ENCODE measurements at regions not wholly inside any gene's neighbourhood (a gene's known extent, or its start where the extent isn't known, plus 50 kb on each side); places are given as distances from the start of the nearest gene placed in this dataset.

- DNase-seq (ENCODE audit: extremely low read depth in 1 of 4, low spot score in 3 of 4) = no peak
- Histone ChIP-seq H3K36me3 (ENCODE audit: control insufficient read depth, insufficient read depth, low read length) (no peaks in the 10 kb centered on the region), H3K4me3 (no peak overlapping the region), H3K27ac (ENCODE audit: extremely low read depth, low read depth, low read length) (no peak overlapping the region), H3K9me3 (replicated peaks; ENCODE audit: control insufficient read depth, insufficient read depth, low read depth, low read length) (no peaks in the 10 kb centered on the region), H3K79me2 (ENCODE audit: control insufficient read depth, insufficient read depth, low read length) (no peaks in the 10 kb centered on the region), H3K4me1 (replicated peaks in 1 of 2; ENCODE audit: control insufficient read depth in 2 of 2, insufficient read depth in 2 of 2, low read length in 2 of 2) (no peaks in the 10 kb centered on the region), H3K27me3 (ENCODE audit: control insufficient read depth in 2 of 2, insufficient read depth in 2 of 2, low read length in 2 of 2) (no peaks in the 10 kb centered on the region), H2AFZ (ENCODE audit: low read depth, low read length) (no peak overlapping the region), H3K9me1 (ENCODE audit: control insufficient read depth, insufficient read depth, low read length) (no peaks in the 10 kb centered on the region), H3K9ac (ENCODE audit: insufficient read depth in 1 of 2, low read depth in 2 of 2, low read length in 2 of 2) (no peak overlapping the region), H3K4me2 (ENCODE audit: insufficient read depth, low read length) (no peak overlapping the region), H4K20me1 (replicated peaks; ENCODE audit: control insufficient read depth, insufficient read depth, low read length) (no peaks in the 10 kb centered on the region)
- ChIA-PET CTCF (ENCODE audit: low intra/inter-chr PET ratio) (no interaction called here), POLR2A (no interaction called here)
- BruUV-seq (replicated peaks) = no TSS peak
- WGBS (ENCODE audit: insufficient coverage, low coverage, missing lambda C conversion rate) = 0% methylated on average over 5 of the region's 5 CpGs
- in situ Hi-C loops (cut with MboI) (no loop called here), intact Hi-C loops (cut with micrococcal nuclease) (no loop called here)
- ATAC-seq = no peak
- no peak for FAIRE-seq
- TF ChIP-seq DACH1 (IDR thresholded peaks at IDR 0.05; ENCODE audit: partially characterized antibody) = no peak
- TF ChIP-seq, protein P1, sequence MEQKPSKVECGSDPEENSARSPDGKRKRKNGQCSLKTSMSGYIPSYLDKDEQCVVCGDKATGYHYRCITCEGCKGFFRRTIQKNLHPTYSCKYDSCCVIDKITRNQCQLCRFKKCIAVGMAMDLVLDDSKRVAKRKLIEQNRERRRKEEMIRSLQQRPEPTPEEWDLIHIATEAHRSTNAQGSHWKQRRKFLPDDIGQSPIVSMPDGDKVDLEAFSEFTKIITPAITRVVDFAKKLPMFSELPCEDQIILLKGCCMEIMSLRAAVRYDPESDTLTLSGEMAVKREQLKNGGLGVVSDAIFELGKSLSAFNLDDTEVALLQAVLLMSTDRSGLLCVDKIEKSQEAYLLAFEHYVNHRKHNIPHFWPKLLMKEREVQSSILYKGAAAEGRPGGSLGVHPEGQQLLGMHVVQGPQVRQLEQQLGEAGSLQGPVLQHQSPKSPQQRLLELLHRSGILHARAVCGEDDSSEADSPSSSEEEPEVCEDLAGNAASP (IDR thresholded peaks at IDR 0.05) = no peak
- no peak for TF ChIP-seq SMAD4 (CRISPR knock-in tag; conservative IDR thresholded peaks at IDR 0.05)
- TF ChIP-seq CREB3L1 (IDR thresholded peaks at IDR 0.05; ENCODE audit: borderline replicate concordance, low read depth) = no peak
- TF ChIP-seq MCM7 (IDR thresholded peaks at IDR 0.05) = no peak
- TF ChIP-seq TAF1 (IDR thresholded peaks at IDR 0.05; ENCODE audit: control insufficient read depth, extremely low read depth, insufficient read depth, low read length, severe bottlenecking) = no peak
- TF ChIP-seq RBFOX2 (IDR thresholded peaks at IDR 0.05; ENCODE audit: low read depth, low read length) = no peak
- no peak for TF ChIP-seq NEUROD1 (IDR thresholded peaks at IDR 0.05; ENCODE audit: borderline replicate concordance, low read depth, low read length, partially characterized antibody)
- no peak for TF ChIP-seq ZNF324 (CRISPR knock-in tag; IDR thresholded peaks at IDR 0.05)
- TF ChIP-seq DNMT1 (IDR thresholded peaks at IDR 0.05) = no peak
- TF ChIP-seq, protein P2, sequence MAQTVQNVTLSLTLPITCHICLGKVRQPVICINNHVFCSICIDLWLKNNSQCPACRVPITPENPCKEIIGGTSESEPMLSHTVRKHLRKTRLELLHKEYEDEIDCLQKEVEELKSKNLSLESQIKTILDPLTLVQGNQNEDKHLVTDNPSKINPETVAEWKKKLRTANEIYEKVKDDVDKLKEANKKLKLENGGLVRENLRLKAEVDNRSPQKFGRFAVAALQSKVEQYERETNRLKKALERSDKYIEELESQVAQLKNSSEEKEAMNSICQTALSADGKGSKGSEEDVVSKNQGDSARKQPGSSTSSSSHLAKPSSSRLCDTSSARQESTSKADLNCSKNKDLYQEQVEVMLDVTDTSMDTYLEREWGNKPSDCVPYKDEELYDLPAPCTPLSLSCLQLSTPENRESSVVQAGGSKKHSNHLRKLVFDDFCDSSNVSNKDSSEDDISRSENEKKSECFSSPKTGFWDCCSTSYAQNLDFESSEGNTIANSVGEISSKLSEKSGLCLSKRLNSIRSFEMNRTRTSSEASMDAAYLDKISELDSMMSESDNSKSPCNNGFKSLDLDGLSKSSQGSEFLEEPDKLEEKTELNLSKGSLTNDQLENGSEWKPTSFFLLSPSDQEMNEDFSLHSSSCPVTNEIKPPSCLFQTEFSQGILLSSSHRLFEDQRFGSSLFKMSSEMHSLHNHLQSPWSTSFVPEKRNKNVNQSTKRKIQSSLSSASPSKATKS (CRISPR knock-in tag; IDR thresholded peaks at IDR 0.05) = no peak
- no peak for TF ChIP-seq KHSRP (IDR thresholded peaks at IDR 0.05)
- TF ChIP-seq PHF8 (IDR thresholded peaks at IDR 0.05; ENCODE audit: borderline replicate concordance, low read length) = no peak
- TF ChIP-seq ZBED1 (IDR thresholded peaks at IDR 0.05) = no peak
- no peak for TF ChIP-seq ZNF584 (CRISPR knock-in tag; IDR thresholded peaks at IDR 0.05; ENCODE audit: low read depth)
- TF ChIP-seq ZBTB1 (CRISPR knock-in tag; IDR thresholded peaks at IDR 0.05; ENCODE audit: borderline replicate concordance, low read depth) = no peak
These were observed 364.6 kb downstream of the CDH10 start for GRCh38 chr5:24280215-24280614.
